ENCODE measurements at regions not wholly inside any gene's neighbourhood (a gene's known extent, or its start where the extent isn't known, plus 50 kb on each side); places are given as distances from the start of the nearest gene placed in this dataset.

GRCh38 chr5:74360535-74361210, 279.9 kb downstream of the ENC1 start:
- TF ChIP-seq SIN3A (conservative IDR thresholded peaks at IDR 0.05 in 1 of 2, IDR thresholded peaks at IDR 0.05 in 1 of 2; ENCODE audit: low read depth in 1 of 2, low read length in 2 of 2) (no peak), CTCF (IDR thresholded peaks at IDR 0.05; ENCODE audit: control extremely low read depth in 1 of 3, insufficient read depth in 1 of 3, low read depth in 1 of 3, low read length in 3 of 3) (no peak), POLR2AphosphoS5 (IDR thresholded peaks at IDR 0.05; ENCODE audit: low read depth, low read length) (no peak), SUZ12 (IDR thresholded peaks at IDR 0.05; ENCODE audit: low read length) (no peak), POLR2A (IDR thresholded peaks at IDR 0.05; ENCODE audit: control extremely low read depth in 1 of 2, low read depth in 2 of 2, low read length in 2 of 2) (no peak), EZH2 (IDR thresholded peaks at IDR 0.05; ENCODE audit: low read depth, low read length, severe bottlenecking) (no peak), CBX5 (IDR thresholded peaks at IDR 0.05; ENCODE audit: low read depth, low read length) (no peak), E2F6 (IDR thresholded peaks at IDR 0.05) (no peak), BRCA1 (IDR thresholded peaks at IDR 0.05; ENCODE audit: low read depth, low read length) (no peak), EP300 (IDR thresholded peaks at IDR 0.05; ENCODE audit: borderline replicate concordance in 1 of 2, low read depth in 2 of 2, low read length in 2 of 2) (no peak)
